Activated CD4-positive, alpha-beta T cell treated with anti-CD3 and anti-CD28 coated beads, Interleukin-2, amount 10 ng/mL, durations not matched to agents 7 days and 5 days (primary cell): ENCODE measurements at regions not wholly inside any gene's neighbourhood (a gene's known extent, or its start where the extent isn't known, plus 50 kb on each side); places are given as distances from the start of the nearest gene placed in this dataset.

Experiments used
- CTCF ChIA-PET: fragments of 350-600 bp; sonication (Branson Sonifier 250); formaldehyde crosslinking; loops from one replicate; lab custom pipeline; 2021; ENCODE audit warnings: antibody characterized with exemption; lab: Charles Lee
- POLR2A ChIA-PET: fragments of 350-600 bp; sonication (Branson Sonifier 250); formaldehyde crosslinking; loops from one replicate; lab custom pipeline; 2021; ENCODE audit warnings: antibody characterized with exemption; lab: Charles Lee
- DNase-seq: peaks from one replicate; pipeline ENCODE4 v3.0.0-alpha.2; 2020
- H3K27ac Mint-ChIP-seq: one replicate; pipeline ENCODE4 v1.8.0; 2021; ENCODE audit warnings: mild to moderate bottlenecking, moderate library complexity, mixed read lengths
- H3K27me3 Mint-ChIP-seq: one replicate; pipeline ENCODE4 v1.8.0; 2021; ENCODE audit warnings: mixed read lengths
- H3K36me3 Mint-ChIP-seq: one replicate; pipeline ENCODE4 v1.8.0; 2021; ENCODE audit warnings: low read depth, mixed read lengths
- H3K4me1 Mint-ChIP-seq: one replicate; pipeline ENCODE4 v1.8.0; 2021; ENCODE audit warnings: mixed read lengths
- H3K4me3 Mint-ChIP-seq: one replicate; pipeline ENCODE4 v1.8.0; 2021; ENCODE audit warnings: mild to moderate bottlenecking, moderate library complexity, mixed read lengths
- H3K9me3 Mint-ChIP-seq: one replicate; pipeline ENCODE4 v1.8.0; 2021; ENCODE audit warnings: mixed read lengths

DNA sequence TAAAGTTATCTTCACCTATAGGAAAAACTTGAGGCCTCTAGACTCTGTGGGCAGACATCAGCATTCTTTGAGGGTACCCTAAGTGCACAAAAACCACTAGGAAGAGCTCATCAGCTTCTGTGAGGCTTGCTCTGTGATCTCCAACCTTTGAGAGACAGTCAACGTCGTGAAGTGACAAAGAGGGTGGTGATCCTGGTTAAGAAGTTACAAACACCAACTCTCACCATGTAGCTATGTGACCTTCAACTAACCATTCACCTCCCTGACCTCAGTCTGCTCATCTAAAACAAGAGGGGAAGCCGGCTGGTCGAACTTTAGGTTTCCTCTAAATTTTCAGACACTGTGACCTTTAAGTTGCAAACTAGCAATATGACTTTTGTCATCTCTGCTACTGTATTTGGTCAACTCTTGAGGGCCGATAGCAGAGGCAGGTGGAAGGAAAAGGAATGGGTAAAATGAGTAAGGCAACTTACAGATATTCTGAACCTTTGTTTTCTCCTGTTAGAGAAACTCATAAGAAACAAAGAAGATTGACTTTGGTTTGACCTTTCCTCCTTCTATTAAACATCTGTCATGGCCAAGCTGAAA, 103.2 kb upstream of the PARP11 start:
- Mint-ChIP-seq H3K9me3 (peaks cover 9% of the 10 kb centered on the region), H3K4me3 (no peak overlapping the region), H3K27ac (no peak overlapping the region), H3K4me1 (peaks cover 62% of the 10 kb centered on the region), H3K36me3 (peaks cover 12% of the 10 kb centered on the region), H3K27me3 (no peaks in the 10 kb centered on the region)
- ChIA-PET CTCF (interaction anchor here (0.6 kb wide), 2 partner anchors 351 to 550 kb away, joined by 3 to 4 read pairs; no protein-coding TSS in a partner anchor), POLR2A (no interaction called here)
- no peak for DNase-seq

GRCh38 chr12:3975652-3976051, 102.5 kb upstream of the PARP11 start:
- H3K27ac Mint-ChIP-seq, result peak overlapping the region; percentile 2
- H3K9me3 Mint-ChIP-seq, result peaks cover 6% of the 10 kb centered on the region
- POLR2A ChIA-PET, result no interaction called here
- H3K36me3 Mint-ChIP-seq, result peaks cover 12% of the 10 kb centered on the region
- CTCF ChIA-PET, result interaction anchor here (0.6 kb wide), 1 partner anchor 551 kb away, joined by 3 read pairs; no protein-coding TSS in a partner anchor
- no peak for DNase-seq
- peaks cover 61% of the 10 kb centered on the region for H3K4me1 Mint-ChIP-seq
- H3K27me3 Mint-ChIP-seq, result no peaks in the 10 kb centered on the region
- no peak overlapping the region for H3K4me3 Mint-ChIP-seq

GRCh38 chr12:3974883-3975282, 101.7 kb upstream of the PARP11 start:
- Mint-ChIP-seq H3K36me3 (peaks cover 12% of the 10 kb centered on the region), H3K4me1 (peaks cover 59% of the 10 kb centered on the region), H3K4me3 (no peak overlapping the region), H3K27me3 (no peaks in the 10 kb centered on the region), H3K27ac (peak overlapping the region; percentile 54), H3K9me3 (peaks cover 4% of the 10 kb centered on the region)
- CTCF ChIA-PET, result interaction anchor here (2.9 kb wide), 1 partner anchor 11 kb away, joined by 11 read pairs; no protein-coding TSS in a partner anchor
- POLR2A ChIA-PET, result no interaction called here
- DNase-seq, result no peak

DNA sequence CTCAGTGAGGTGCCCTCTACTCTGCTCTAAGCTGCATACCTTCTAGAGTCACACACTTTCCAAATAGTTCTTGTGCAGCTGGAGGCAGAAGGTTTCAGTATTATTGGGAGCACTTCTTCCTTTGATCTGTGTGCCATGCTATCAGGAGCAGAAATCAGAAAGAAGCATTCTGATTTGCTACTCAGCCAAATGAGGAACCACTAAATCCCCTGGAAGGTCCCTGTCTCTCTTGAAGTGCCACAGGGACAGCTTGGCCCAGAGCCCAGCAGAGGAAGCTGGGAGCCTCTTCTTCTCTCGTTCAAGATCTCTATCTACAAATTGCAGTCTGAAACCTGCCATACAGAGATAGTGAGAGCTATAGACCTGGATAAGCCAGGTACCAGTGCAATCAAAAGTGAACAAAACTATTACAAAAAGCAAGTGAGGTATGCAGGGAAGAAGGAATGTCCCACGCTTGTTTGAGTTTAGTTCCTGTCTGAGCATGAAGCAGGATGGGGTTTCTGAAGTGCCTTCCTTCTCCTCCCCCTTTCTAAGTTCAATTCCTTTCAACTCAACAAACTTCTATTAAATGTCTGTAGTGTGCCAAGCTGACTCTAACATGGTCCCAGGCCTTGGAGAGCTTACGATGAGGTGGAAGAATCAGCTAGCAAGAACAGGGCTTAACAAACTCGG, 100.9 kb upstream of the PARP11 start:
- CTCF ChIA-PET, result interaction anchor here (0.6 to 2.9 kb wide), 7 partner anchors 11 to 304 kb away, joined by 3 to 11 read pairs (median 3); no protein-coding TSS in a partner anchor
- Mint-ChIP-seq H3K4me3 (peak overlapping the region; percentile 8), H3K36me3 (peaks cover 12% of the 10 kb centered on the region), H3K27ac (peak overlapping the region; percentile 87), H3K9me3 (peaks cover 4% of the 10 kb centered on the region), H3K4me1 (peaks cover 59% of the 10 kb centered on the region), H3K27me3 (no peaks in the 10 kb centered on the region)
- DNase-seq, result peak; percentile 16
- POLR2A ChIA-PET, result no interaction called here

DNA sequence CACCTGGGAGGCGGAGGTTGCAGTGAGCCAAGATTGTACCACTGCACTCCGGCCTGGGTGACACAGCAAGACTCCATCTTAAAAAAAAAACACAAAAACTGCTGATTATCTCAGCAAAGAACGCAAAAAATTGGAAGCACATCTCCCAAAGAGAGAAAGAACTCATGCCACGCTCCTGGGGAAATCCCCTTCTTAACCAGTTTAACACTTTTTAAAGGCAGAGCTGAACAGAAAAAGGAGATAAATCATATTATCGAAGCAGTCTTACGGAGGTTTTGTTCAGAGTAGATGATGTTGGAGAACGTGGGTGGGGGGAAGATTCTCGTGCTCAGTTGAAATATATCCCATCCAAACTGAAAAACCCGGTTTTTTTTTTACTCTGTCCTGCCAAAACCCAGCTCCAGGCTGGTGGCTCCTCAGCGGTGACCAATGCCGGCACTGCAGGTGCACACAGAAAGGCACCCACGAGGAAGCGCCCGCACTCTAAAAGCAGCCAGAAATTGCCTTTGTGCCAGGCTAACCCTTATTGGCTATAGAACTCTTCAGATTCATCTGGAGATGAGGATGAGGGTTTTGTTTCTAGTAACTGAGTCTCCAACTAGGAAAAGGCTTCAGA, 100.2 kb upstream of the PARP11 start:
- no peak for DNase-seq
- H3K36me3 Mint-ChIP-seq, result peaks cover 12% of the 10 kb centered on the region
- ChIA-PET CTCF (interaction anchor here (0.6 to 2.9 kb wide), 9 partner anchors 10 to 305 kb away, joined by 3 to 11 read pairs (median 3); no protein-coding TSS in a partner anchor), POLR2A (no interaction called here)
- H3K9me3 Mint-ChIP-seq, result peaks cover 4% of the 10 kb centered on the region
- peak overlapping the region; percentile 87 for H3K27ac Mint-ChIP-seq
- peak overlapping the region; percentile 53 for H3K4me3 Mint-ChIP-seq
- H3K27me3 Mint-ChIP-seq, result no peaks in the 10 kb centered on the region
- peaks cover 59% of the 10 kb centered on the region for H3K4me1 Mint-ChIP-seq

DNA sequence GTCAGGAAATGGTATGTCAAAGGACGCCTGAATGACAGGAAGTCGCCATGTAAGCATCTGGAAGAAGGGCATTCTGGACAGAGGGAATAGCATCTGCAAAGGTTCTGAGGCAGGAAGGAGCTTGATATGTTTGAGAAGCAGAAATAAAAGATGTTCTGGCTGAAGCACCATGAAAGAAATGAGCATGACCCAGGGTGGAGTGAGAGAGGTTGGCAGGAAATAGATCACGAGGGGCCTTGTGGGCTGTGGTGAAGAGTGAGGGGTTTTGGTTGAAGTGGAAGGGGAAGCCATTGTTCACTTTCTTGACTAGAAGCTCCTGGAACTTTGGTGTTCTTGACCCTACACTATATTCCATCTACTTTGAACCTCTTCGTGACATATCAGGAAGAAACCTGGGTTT, 99.4 kb upstream of the PARP11 start:
- Mint-ChIP-seq H3K27me3 (no peaks in the 10 kb centered on the region), H3K36me3 (peaks cover 12% of the 10 kb centered on the region), H3K4me3 (peak overlapping the region; percentile 14), H3K4me1 (peaks cover 59% of the 10 kb centered on the region), H3K9me3 (peaks cover 4% of the 10 kb centered on the region), H3K27ac (peak overlapping the region; percentile 87)
- ChIA-PET POLR2A (no interaction called here), CTCF (interaction anchor here (0.9 to 2.9 kb wide), 3 partner anchors 9 to 38 kb away, joined by 3 to 11 read pairs (median 3); no protein-coding TSS in a partner anchor)
- DNase-seq, result peak; percentile 60

DNA sequence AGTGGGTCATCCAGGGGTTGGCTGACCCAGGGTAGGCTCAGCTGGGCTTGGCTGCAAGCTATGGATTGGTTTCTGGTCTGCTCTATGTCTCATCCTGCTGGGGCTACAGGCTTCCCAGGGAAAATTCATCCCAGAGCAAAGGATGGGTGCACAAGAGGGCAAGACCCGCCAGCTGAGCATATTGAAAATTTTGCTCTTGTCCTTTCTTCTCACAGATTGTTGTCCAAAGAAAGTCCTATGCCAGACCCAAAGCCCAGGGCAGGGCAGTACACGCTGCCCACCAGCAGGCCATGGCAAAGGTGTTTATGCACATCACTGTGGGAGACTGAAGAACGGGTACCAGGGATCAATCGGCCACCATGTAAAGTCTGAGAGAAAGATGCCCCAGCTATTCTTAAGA, 95.3 kb upstream of the PARP11 start:
- CTCF ChIA-PET, result interaction anchor here (0.5 to 2.0 kb wide), 8 partner anchors 19 to 364 kb away, joined by 3 to 5 read pairs (median 3); no protein-coding TSS in a partner anchor
- Mint-ChIP-seq H3K9me3 (peaks cover 4% of the 10 kb centered on the region), H3K27me3 (no peaks in the 10 kb centered on the region), H3K27ac (no peak overlapping the region), H3K4me1 (peaks cover 22% of the 10 kb centered on the region), H3K36me3 (peaks cover 9% of the 10 kb centered on the region), H3K4me3 (no peak overlapping the region)
- DNase-seq, result no peak
- POLR2A ChIA-PET, result no interaction called here

DNA sequence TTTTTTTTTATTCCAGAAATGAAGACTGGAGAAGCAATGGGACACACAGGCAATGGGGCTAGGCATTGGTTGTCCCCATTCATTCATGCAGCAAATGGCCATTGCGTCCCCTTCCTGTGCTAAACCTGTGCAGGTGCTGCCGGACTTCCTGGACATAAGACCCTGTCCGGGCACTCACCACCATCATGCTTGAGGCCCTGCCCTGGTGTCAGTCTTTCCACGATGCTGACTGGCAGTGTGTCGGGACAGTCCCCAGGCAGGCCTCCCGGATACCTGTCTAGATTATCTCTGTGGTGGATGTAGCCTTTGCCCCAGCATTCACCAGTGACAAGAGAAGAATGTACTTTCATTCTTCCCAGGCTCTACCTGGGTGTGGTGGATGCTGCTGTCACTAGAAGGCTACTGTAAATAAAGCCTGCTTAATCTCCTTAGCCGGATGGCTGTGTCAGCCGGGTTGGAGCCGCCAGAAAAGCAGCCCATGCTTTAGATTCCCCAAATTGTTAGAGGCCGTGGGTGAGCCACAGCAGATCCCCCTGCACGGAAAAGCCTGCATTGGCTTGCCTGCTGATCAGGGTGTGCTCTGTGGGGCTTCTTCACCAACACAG, 94.5 kb upstream of the PARP11 start:
- Mint-ChIP-seq H3K4me1 (peaks cover 22% of the 10 kb centered on the region), H3K36me3 (peaks cover 4% of the 10 kb centered on the region), H3K27ac (no peak overlapping the region), H3K4me3 (no peak overlapping the region), H3K9me3 (peaks cover 3% of the 10 kb centered on the region), H3K27me3 (no peaks in the 10 kb centered on the region)
- POLR2A ChIA-PET, result no interaction called here
- CTCF ChIA-PET, result interaction anchor here (0.9 to 2.0 kb wide), 5 partner anchors 26 to 85 kb away, joined by 3 to 5 read pairs (median 3); no protein-coding TSS in a partner anchor
- DNase-seq, result no peak

DNA sequence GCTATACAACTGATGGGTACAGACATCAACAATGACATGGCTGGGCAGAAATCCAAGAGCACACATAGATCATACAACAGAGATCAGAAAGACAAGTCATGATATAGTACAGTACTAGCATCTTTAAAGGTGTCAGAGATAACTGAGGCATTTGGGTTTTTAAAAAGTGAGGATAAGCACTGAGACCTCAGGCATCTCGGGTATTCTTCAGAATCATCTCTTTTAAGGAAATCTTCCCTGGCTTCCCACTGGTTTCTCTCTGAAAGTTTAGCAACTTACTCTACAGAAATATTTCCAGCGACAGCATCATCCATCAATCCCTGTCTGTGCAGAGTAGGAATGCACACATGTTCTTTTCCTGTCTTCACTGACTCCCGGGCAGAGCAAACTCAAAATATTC, 93.2 kb upstream of the PARP11 start:
- Mint-ChIP-seq H3K4me3 (no peak overlapping the region), H3K36me3 (no peaks in the 10 kb centered on the region), H3K4me1 (peaks cover 23% of the 10 kb centered on the region), H3K27ac (no peak overlapping the region), H3K27me3 (no peaks in the 10 kb centered on the region), H3K9me3 (no peaks in the 10 kb centered on the region)
- CTCF ChIA-PET, result interaction anchor here (1.1 kb wide), 1 partner anchor 80 kb away, joined by 3 read pairs; no protein-coding TSS in a partner anchor
- DNase-seq, result no peak
- POLR2A ChIA-PET, result no interaction called here

DNA sequence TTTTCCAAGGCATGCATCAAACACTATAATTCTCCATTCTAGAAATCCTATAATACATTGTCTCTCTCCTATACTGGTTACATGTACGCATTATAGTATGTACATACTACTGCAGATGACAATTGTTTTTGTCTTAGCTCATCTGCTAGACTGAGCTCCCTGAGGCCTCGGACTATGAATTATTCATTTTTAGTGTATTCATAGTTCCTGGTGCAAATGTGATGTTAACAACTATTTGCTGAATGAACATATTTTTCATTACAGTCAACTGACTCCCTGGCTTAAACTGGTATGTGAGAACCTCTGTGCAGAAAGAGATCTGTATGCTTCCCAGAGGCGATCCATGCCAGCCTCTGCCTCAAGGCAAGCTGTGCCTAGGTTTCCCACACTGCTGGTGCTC, 91.8 kb upstream of the PARP11 start:
- POLR2A ChIA-PET, result no interaction called here
- no peak for DNase-seq
- Mint-ChIP-seq H3K4me3 (no peak overlapping the region), H3K36me3 (no peaks in the 10 kb centered on the region), H3K27me3 (no peaks in the 10 kb centered on the region), H3K9me3 (no peaks in the 10 kb centered on the region), H3K27ac (no peak overlapping the region), H3K4me1 (peaks cover 27% of the 10 kb centered on the region)
- CTCF ChIA-PET, result interaction anchor here (2.9 kb wide), 1 partner anchor 8 kb away, joined by 11 read pairs; no protein-coding TSS in a partner anchor

- Mint-ChIP-seq H3K4me1 (peaks cover 27% of the 10 kb centered on the region), H3K27me3 (no peaks in the 10 kb centered on the region), H3K4me3 (no peak overlapping the region), H3K27ac (no peak overlapping the region), H3K36me3 (no peaks in the 10 kb centered on the region), H3K9me3 (no peaks in the 10 kb centered on the region)
- CTCF ChIA-PET, result interaction anchor here (0.6 to 2.9 kb wide), 7 partner anchors 9 to 43 kb away, joined by 3 to 11 read pairs (median 6); no protein-coding TSS in a partner anchor
- no peak for DNase-seq
- POLR2A ChIA-PET, result no interaction called here
Measured at GRCh38 chr12:3964439-3964838, 91.2 kb upstream of the PARP11 start.
